ENCODE measurements at regions not wholly inside any gene's neighbourhood (a gene's known extent, or its start where the extent isn't known, plus 50 kb on each side); places are given as distances from the start of the nearest gene placed in this dataset.

DNA sequence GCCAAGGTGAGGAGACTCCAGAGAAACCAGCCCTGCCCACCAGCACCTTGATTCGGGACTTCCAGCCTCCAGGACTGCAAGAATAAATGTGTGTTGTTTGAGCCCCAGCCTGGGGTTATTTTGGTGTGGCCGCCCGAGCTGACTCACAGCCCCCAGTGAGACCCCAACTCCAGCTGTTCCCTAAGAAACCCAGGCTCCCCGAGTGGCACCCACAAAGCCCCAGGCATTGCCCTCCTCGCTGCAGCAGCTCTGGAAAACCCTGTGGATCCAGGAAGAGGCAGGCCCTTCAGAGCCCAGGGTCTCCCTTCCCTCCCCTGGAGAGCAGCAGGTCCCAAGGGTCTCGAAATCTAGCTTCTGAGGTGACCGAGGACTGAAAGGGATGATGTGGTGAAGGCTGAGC lies 69.2 kb upstream of the PPP1R26 start:
- TF ChIP-seq, protein P1, sequence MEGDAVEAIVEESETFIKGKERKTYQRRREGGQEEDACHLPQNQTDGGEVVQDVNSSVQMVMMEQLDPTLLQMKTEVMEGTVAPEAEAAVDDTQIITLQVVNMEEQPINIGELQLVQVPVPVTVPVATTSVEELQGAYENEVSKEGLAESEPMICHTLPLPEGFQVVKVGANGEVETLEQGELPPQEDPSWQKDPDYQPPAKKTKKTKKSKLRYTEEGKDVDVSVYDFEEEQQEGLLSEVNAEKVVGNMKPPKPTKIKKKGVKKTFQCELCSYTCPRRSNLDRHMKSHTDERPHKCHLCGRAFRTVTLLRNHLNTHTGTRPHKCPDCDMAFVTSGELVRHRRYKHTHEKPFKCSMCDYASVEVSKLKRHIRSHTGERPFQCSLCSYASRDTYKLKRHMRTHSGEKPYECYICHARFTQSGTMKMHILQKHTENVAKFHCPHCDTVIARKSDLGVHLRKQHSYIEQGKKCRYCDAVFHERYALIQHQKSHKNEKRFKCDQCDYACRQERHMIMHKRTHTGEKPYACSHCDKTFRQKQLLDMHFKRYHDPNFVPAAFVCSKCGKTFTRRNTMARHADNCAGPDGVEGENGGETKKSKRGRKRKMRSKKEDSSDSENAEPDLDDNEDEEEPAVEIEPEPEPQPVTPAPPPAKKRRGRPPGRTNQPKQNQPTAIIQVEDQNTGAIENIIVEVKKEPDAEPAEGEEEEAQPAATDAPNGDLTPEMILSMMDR (IDR thresholded peaks at IDR 0.05): no peak
- no peak for TF ChIP-seq POLR2A (IDR thresholded peaks at IDR 0.05)
